ENCODE measurements at regions not wholly inside any gene's neighbourhood (a gene's known extent, or its start where the extent isn't known, plus 50 kb on each side); places are given as distances from the start of the nearest gene placed in this dataset.
"Not testable (repeated sequence)": the region's sequence is repeated elsewhere in the genome, so short reads cannot be mapped to it uniquely, and the experiment has no call there.

DNA sequence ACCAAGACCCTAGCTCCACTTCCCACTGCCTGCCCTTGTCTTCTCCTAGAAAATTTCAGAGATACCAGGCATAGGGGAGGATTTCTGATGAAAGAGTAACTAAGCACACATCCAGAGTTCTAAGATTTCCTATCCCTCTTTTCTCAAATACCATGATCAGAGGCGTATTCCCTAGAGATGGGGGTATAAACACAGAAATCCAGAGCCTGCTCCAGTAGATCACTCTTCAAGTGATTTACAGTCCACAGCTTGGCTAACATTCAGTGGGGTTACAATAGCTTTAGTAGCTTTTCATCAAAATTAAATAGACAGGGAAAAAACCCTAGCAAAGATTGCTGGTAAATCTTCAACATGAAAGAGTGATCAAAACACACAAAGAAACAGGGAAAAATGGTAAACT, 800.7 kb upstream of the GRM7 start:
- DNase-seq = no peak

DNA sequence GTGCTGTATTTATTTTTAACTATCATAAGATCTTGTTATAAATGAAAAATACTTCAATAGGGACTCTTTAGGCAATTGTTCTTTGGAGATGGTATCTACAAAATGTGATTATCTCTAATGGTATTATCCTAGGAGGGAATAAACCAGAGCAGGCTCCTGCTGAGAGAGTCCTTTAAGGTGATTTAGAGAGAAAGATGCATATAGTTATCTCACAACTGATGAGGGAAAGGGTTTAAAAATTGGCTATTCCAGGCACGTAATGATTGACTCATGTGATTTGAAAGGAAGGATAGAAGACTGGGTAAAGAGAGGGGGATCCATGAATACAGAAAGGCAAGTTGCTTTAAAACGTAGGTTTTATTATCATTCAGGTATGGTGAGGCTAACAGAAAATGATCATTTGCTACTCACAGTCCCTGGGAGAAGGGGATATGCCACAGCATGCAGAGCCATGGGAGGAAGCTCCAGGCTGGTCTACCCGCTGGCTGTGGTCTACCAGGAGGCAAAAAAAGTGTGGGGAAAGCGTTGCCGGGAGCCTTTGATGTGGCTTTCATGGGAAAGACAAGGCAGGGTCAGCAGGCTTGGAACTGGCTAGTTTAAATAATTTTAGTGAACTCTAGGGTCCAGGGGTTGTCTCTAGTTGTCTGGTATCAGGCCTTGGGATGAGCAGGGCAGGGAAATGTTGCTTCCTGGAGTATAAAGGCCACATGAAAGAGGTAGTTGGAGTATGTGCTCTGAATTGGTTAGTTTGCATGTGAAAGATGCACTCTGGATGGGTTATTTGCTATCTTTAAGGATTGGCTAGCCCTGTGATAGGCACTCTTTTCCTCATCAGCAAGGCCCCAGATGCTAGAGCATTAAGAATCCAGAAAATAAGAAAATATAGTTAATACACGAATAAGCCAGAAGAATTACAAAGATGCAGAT, 798.4 kb upstream of the GRM7 start:
- DNase-seq = no peak

DNA sequence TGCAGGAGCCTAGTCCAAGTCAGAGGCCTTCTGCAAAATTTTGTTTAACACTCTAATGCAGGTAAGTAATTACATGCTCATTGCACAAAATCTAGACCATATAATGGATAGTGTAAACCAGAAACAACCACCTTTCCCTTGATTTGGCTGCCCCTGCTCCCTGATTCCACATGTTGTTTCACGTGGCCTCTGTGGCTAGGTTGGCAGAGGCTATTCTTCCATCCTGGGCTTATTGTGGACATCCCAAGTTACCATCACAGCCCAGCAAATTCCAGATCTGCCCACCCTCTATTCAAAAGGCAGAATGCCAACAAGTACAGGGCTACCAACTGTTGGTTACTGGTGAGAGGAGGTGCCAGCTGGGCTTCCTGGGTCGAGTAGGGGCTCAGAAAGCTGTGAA, 794.5 kb upstream of the GRM7 start:
- DNase-seq = no peak

DNA sequence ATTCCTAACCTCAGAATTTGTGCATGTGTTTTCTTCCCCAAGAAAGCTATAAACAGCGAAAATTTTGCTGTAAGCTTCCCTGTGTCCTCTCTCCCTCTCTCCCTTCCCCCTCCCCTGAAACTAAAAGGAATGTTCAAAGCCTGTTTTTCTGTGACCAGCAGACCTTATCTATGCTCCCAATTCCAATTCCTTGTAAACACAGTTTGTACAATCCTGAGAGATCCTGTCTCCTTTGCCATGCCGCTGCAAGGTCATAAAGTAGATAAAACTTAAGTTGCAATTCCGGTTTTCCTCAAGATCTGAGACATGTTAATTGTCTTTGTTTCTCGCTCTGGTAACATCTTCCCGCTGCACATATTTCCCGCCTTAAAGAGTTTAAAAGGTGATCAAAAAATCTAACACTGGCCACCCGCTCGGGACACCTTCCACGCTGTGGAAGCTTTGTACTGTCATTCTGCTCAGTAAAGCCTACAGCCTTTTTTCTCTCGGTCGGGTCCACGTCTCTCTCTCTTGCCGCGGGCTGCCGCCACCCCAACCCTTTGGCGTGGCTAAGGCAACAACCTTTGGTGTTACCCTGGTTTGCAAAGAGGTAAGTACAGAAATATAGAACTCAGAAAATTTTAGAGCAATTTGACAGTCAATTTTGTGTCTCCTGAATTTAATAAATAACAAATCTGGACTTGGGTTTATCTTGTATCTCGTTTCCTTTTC, 793.9 kb upstream of the GRM7 start:
- not testable (repeated sequence) for DNase-seq

DNA sequence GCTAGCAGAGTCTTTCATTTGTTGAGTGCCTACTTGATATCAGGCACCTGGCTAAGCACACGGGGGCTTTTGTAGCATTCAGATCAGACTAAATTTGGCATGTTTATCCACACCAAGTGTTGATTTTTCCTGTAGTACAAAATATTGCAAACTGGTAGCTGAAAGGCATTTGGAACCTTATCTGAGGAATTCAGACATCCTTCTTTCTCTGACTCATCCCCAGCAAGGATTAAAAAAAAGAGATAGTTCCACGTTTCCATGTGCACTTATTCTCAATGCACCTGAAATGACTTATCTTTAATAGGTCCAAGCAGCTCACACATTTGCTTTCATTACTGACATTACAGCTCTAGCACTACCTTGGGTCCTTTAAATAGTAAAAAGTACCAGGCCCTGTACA, 786.0 kb upstream of the GRM7 start:
- DNase-seq = no peak

DNA sequence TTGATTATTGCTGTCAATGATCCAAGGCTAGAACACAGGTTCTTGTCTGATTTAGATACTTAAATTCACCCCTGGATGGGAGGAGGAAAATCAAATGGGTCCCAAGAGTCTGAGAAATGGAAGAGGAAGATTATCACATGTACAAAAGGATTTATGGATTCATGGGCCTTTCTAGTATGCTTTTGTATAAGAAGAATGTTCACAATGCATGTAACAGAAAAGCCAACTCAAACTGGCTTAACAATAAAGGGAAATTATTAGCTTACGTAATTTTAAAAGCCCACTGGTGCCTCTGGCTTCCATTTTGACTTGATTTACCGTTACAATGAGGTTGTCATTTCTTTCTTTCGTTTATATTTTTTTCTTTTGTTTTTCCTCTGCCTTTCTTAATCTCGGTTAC, 782.5 kb upstream of the GRM7 start:
- DNase-seq = no peak

DNA sequence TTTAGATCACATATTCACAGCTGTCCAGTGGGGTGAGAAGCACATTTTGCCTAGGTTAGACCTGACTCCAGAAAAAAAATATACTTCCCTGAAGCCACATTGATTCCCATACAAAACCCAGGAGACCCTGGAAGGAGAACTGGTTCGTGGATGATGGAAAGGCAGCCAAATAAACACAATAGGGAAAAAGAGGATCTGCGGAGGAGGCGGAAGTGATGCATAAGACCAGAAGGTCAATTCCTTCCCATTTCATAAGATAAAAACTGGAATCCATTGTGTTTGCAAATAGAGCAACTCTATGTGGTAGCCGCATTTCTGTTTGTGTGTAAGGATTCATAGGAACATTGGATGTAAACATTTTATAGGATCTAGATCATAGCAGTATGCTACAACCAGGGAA, 781.9 kb upstream of the GRM7 start:
- no peak for DNase-seq

DNA sequence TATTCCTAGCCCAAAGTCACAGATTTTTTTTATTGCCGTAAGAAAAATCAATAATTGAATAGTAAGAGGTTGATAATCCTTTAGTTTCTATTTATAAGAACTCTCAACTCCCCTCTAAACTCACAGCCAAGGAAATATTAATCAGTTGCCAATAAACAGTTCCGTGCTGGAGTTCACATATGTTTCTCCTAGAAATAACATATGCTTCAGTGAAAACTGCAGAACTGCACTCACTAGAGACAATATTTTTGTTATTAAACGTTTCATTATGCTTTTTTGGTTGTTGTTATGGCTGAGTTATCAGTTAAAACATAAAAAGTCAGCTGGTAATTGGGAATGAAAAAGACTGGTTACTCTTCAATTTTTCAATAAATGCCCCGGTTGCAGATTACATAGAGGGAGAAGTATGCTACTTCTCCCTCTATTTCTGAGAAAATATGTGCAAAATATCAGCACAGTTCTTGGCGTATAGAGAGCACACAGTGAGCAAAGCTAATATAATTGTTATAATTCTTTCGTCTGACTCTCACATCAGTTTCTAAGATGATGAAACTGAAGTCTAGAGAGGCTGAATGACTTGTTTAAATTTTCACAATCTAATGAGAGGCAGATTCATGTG, 781.2 kb upstream of the GRM7 start:
- no peak for DNase-seq

DNA sequence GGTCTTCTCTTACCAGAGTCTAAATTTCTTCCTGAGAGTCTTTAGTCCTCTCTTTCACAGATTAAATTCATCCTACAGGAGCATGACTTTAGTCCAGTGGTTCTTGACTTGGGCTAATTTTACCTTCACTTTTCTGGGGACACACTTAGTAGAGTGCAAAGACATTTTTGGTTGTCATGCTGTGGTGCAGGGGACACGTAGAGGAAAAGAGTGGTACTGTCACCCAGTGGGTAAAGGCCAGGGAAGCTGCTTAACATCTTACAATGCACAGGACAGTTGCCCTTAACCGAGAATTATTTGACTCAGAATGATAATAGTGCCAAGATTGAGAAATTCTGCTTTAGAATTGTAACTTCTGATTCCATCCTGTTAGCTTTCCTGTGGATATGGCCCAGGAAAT, 772.5 kb upstream of the GRM7 start:
- no peak for DNase-seq

DNA sequence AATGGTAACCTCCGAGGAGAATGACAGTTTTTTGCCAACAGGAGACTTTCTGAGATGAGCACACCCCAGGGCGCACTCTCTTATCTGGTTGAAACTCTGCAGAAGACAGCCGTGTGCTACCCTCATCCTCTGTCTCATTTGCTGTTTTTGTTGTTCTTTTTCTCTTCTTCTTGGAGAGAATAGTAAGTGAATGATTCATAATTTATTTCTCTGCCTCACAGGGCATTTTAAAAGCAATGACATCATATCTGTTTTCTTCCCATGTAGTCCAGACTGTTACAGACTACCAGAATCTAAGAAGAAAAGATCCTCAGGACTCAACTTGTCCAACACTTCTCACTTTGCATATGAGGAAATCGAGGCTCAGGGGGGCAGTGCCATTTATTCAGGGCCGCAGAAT, 771.1 kb upstream of the GRM7 start:
- no peak for DNase-seq

DNA sequence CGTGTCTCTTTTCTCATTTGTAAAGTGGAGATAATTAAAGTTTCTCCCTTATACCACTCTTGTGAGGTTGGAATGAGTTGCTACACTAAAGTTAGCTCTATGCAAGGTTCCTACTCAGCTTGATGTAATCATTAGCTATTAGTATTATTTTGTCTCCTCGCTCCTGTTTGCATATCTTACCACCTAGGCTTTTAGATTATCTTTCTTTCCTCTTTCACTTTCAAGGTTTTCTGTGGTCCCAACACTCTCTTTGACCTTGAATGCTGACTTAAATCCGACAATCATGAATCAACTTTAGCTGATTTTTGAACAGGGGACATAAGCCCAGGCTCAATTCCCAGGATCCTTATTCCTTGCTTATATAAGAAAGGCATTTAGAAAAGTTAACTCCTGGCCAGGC, 769.7 kb upstream of the GRM7 start:
- DNase-seq = no peak

DNA sequence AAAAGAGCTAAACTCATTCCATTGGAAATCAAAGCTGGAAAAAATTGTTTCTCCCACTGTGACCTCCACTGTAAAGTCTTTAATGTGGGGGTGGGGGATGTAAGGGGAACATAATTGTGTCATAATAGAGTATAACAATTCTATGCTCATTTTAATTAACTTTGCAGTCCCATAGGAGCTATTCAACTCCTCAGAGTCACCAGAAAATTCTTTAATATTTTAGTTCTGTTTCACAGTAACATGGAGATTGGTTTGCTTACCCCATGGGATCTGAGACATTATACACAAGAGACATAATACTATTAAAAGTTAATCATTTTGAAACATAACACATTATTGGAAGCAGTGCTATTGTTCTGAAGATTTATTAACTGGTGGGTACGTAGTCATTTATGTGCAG, 765.9 kb upstream of the GRM7 start:
- no peak for DNase-seq

DNA sequence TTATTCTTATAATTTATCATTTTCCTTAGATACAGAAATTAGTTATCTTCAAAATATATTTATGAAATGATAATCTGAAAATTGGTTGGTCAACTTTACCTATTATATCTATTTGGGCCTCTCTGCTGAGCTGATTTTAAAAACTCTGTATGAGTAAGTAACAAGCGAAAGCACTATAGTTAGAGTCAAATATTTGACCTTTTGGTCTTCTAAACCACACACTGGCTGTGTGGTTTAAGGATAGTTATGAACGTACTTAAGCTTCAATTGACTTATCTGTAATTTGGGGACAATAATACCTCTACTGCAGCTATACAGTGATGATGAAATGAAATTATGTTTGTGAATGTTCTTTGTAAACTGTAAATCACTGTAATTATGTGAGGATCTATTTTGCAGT, 763.9 kb upstream of the GRM7 start:
- no peak for DNase-seq

DNA sequence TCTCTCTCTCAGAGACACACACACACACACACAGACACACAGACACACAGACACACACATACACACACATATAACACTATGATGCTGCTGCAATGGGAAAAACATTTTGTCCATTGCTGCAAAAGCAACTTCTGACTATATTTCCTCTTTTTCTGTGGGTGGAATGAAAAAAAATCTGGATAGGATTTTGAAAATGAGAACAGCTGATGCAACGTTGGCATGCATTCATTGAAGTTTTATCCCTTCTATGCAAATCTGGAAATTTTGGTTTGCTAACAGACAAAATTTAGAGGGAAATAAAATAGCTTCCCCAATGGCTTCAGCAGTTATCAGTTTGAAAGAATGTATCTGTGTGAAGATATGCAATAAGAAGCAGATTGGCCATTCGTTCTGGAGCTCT, 763.4 kb upstream of the GRM7 start:
- DNase-seq = no peak

DNA sequence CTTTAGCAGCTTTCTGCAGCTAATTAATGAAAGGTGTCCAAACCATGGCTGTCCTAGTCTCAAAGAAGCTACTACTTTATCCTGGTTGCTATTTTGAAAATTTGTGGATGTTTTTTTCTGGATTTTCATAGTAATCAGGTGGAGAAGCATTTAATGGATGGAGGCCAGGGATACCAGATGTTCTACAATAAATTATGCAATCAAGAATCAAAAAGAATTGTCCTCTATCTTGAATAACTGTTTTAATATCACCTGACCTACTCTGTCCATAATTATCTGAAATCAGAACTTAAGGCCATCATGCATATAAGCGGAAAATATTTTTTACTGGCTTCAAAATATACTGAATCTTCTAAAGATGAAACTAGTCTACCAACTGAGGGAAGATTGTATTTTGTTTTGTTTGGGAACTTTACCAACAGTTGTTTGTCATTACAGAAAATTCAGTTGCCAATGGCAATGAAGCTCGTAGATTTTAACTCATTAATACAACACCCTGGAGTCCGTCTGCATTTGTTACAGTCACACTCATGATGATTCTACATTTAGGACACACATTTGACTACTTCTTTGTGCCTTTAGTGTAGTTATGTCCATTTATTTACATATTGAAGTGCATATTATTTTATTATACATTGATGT, 762.3 kb upstream of the GRM7 start:
- DNase-seq = no peak

DNA sequence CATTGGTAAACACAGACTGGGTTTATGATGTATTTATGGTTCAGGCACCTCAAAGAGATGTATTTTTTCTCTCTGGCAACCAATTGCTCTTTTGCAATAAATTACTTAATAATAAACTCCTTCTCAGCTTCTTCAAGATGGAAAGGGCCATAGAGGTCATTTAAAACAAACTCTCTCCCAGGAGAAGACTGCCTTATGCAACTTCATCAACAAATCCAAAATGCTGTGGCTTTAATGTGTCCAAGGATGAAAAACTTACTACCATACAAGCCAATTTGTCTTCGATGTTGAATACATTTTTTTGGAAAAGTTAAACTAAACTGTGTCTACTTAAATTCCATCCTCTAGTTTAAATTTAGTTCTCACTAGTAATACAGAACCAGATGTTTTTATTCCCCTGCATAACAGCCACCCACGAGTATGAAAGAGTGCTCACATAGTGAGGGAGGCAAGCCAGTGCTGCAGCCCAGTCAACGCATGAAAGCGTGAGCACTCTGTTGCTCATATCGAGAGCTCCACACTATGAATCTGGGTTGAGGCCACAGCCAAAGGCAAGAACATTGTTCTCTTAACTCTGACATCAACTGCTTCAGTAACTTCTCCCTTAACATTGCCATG, 761.3 kb upstream of the GRM7 start:
- no peak for DNase-seq

DNA sequence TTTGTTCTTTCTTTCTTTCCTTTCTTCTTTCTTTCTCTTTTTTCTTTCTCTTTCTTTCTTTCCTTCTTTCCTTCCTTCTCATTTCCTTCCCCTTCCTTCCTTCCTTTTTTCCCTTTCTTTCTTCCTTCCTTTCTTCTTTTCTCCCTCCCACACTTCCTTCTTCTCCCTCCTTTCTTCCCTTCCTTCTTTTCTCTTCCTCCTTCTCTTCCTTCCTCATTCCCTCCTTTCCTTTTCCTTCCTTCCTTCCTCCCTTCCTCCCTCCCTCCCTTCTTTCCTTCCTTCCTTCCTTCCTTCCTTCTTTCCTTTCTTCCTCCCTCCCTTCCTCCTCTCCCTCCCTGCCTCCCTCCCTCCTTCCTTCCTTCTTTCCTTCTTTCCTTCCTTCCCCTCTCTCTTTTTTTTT, 755.7 kb upstream of the GRM7 start:
- DNase-seq = no peak

DNA sequence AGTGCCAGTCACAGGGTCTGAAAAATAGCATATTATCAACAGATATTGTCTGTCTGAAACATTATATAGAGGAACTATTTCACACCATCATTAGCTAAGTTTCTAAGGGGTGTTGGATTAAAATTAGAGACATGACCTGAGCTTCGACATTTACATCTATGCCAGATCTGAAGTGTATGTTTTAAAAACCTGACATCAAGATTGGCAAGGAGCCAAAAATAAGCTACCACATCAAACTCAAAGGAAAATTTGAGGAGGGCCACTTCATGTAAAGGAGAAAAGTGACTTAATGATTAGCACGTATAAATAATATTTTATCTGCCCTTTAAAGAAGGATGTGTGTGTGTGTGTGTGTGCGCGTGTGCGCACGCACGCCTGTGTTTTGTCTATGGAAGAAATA, 752.0 kb upstream of the GRM7 start:
- no peak for DNase-seq

DNA sequence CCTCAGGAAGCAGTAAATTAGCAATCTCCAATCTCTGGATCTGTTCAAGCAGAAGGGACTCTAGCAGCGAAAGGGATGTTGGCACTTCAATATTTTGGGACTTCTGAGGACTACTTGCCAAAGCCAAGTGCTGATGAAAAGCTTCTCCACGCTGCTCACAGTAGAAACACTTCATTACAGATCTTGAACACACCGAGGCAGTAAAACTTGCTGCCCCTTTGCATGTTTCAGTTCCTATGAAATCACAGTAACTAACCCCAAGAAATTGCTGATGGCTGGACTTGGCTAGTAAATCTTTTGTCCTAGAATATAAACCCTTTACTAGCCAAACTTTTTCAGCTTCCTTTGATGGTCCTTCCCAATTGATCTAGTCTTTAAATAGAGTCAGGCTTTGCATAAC, 750.5 kb upstream of the GRM7 start:
- no peak for DNase-seq

DNA sequence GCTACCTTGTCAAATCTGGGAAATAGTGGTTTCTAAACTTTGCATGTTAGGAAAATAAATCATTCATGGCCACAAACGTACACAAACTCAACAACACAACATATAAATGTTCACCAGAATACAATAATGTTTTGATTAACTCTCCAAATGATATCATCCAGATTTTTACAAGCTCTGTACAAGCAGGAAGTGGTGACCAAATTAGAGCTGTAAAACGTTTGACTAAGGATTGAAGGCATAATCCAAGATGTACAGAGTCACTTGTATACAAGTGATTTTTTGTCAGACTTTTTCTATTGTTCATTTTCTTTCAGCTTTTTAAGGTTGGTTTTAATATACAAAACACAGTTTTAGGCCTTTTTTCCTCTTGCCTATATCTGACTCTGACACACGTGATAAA, 748.4 kb upstream of the GRM7 start:
- no peak for DNase-seq

DNA sequence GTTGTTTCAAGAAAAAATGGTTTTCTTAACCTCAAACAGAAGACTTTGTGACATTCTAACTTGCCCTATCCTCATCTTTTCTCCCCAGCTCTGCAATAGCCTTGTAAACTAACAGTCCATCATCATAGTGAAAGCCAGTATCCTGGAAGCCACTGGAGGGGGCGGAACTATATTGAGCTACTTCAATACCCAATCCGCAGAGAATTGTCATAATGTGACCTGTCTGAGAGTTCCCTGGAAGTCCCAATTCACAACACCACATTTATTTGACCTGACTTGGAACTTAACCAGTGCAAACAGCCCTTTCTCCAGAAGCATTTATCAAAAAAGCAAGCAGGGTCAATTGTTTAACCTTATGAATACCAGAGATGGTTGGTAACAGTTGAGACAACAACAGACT, 747.6 kb upstream of the GRM7 start:
- DNase-seq = no peak

DNA sequence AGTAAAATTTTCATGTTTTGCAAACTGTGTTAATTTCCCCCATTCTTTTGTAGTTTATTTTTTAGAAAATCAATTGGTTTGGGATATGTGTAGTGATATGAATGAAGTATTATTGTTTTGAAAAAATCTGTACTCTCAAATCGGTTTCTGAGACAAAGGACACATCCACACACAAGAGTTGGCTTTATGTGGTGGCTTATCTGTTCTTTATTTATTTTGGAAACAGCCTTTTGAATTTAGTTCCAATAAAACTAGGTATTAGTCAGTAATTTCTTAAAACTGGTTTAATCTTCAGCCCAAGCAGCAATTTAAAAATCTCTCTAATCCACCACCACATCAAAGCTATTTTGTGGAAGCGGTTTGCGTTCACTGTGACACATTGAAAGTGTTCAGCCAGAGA, 741.5 kb upstream of the GRM7 start:
- DNase-seq = no peak

DNA sequence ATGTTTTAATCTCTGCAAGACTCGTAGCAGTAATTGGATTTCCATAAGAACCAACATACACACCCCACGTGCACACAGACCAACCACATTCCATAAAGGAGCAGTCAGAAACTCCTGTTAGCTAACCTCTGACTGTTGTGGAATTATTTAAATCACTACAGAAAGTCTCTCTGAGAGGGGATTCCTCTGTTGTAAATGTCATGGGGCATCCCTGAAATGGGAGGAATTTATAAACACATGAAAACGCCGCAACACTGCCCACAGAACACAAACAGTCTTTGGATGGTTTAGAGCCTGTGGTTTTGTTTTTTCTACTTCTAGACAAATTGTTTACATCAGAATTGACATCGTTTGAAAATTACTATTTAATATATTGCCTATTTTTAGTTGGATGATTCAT, 740.1 kb upstream of the GRM7 start:
- no peak for DNase-seq
